Gastrocnemius medialis (tissue), 4 donors: ENCODE measurements at regions not wholly inside any gene's neighbourhood (a gene's known extent, or its start where the extent isn't known, plus 50 kb on each side); places are given as distances from the start of the nearest gene placed in this dataset.
A peak's percentile ranks its signal among the peaks of the same experiment; 100 is the strongest.

ENCODE experiments used
- ATAC-seq, 2 donors: fragments of 150-250 bp; one replicate each; pipeline ENCODE4 v1.9.1; 2016
- DNase-seq, 2 donors: peaks; one replicate each; pipeline ENCODE4 v3.0.0-alpha.2; 2019
- H3K27ac ChIP-seq, 4 donors: fragments of 200-600 bp; sonication (generic); 1 replicate in 1 of 4; 2 replicates in 3 of 4; pipeline ENCODE4 v1.5.1; 2016 to 2018; ENCODE audit warnings: mild to moderate bottlenecking in 2 of 4, moderate library complexity in 1 of 4
- H3K27me3 ChIP-seq, 3 donors: fragments of 200-600 bp; sonication (generic) in 2 of 3; 1 replicate in 1 of 3; 2 replicates in 2 of 3; pipeline versions ENCODE4 v1.5.1 to v1.6.0; 2016 to 2019; ENCODE audit warnings: mild to moderate bottlenecking in 1 of 3, moderate library complexity in 1 of 3
- H3K36me3 ChIP-seq, 2 donors: fragments of 200-600 bp; sonication (generic) in 1 of 2; one replicate each; pipeline ENCODE4 v1.5.1; 2017 to 2018
- H3K4me1 ChIP-seq, 2 donors: fragments of 200-600 bp; sonication (generic) in 1 of 2; one replicate each; pipeline ENCODE4 v1.5.1; 2016 to 2017; ENCODE audit warnings: mild to moderate bottlenecking in 2 of 2
- H3K4me3 ChIP-seq, 4 donors: fragments of 200-600 bp; sonication (generic) in 3 of 4; 1 replicate in 1 of 4; 2 replicates in 3 of 4; pipeline ENCODE4 v1.5.1; 2016 to 2019; ENCODE audit warnings: mild to moderate bottlenecking in 2 of 4
- H3K9me3 ChIP-seq, 3 donors: fragments of 200-600 bp; sonication (generic) in 2 of 3; 1 replicate in 1 of 3; 2 replicates in 2 of 3; pipeline ENCODE4 v1.5.1; 2016 to 2019
- CTCF ChIP-seq, 5 experiments: fragments of 450-650 bp in 3 of 5; fragments of 200-600 bp in 2 of 5; sonication (generic) in 2 of 5; IDR thresholded peaks in 4 of 5; conservative IDR thresholded peaks in 1 of 5; 1 replicate in 4 of 5; 2 replicates in 1 of 5; pipeline ENCODE4 v1.5.1; 2016 to 2019; ENCODE audit warnings: antibody characterized with exemption in 5 of 5, mild to moderate bottlenecking in 3 of 5, moderate library complexity in 3 of 5
- POLR2A ChIP-seq, 2 donors: fragments of 450-650 bp; IDR thresholded peaks; one replicate each; pipeline ENCODE4 v1.6.1; 2017; ENCODE audit warnings: antibody characterized with exemption in 2 of 2, mild to moderate bottlenecking in 2 of 2, moderate library complexity in 2 of 2
- in situ Hi-C, 4 donors: fragments of 200-750 bp; cut with MboI; loops; one replicate each; pipeline versions ENCODE4 v1.15.0 to v1.8.0; 2017; ENCODE audit warnings: low sequenced_read_pairs in 4 of 4
- intact Hi-C: fragments of 100-400 bp; cut with DNase I; formaldehyde crosslinking; loops from one replicate; pipeline ENCODE4 v1.15.1; 2023; ENCODE audit warnings: low total_unique reads

- DNase-seq (no peak), ATAC-seq (no peak)
- Histone ChIP-seq H3K36me3 (no peaks in the 10 kb centered on the region), H3K27me3 (no peaks in the 10 kb centered on the region), H3K9me3 (no peaks in the 10 kb centered on the region), H3K4me3 (no peak overlapping the region), H3K27ac (no peak overlapping the region), H3K4me1 (peaks cover 12 to 15% of the 10 kb centered on the region in 2 donors)
- in situ Hi-C loops (no loop called here), intact Hi-C loops (no loop called here)
- TF ChIP-seq CTCF (IDR thresholded peaks at IDR 0.05 in 4 of 5, conservative IDR thresholded peaks at IDR 0.05 in 1 of 5): no peak
- no peak for TF ChIP-seq POLR2A (IDR thresholded peaks at IDR 0.05)
These were observed 871.0 kb downstream of the OTOL1 start for GRCh38 chr3:162367429-162368260.

GRCh38 chr3:162368417-162368816 is 871.8 kb downstream of the OTOL1 start:
- Histone ChIP-seq H3K36me3 (no peaks in the 10 kb centered on the region), H3K4me3 (no peak overlapping the region), H3K27ac (no peak overlapping the region), H3K4me1 (peaks cover 12 to 15% of the 10 kb centered on the region in 2 donors), H3K9me3 (no peaks in the 10 kb centered on the region), H3K27me3 (no peaks in the 10 kb centered on the region)
- no peak for ATAC-seq
- in situ Hi-C loops (no loop called here), intact Hi-C loops (no loop called here)
- DNase-seq: no peak
- TF ChIP-seq POLR2A (IDR thresholded peaks at IDR 0.05): no peak
- TF ChIP-seq CTCF (IDR thresholded peaks at IDR 0.05 in 4 of 5, conservative IDR thresholded peaks at IDR 0.05 in 1 of 5): no peak

GRCh38 chr3:162369306-162369705 is 872.7 kb downstream of the OTOL1 start:
- H3K4me1 ChIP-seq: peaks cover 12 to 15% of the 10 kb centered on the region in 2 donors
- in situ Hi-C loops: no loop called here
- H3K36me3 ChIP-seq: no peaks in the 10 kb centered on the region
- no peaks in the 10 kb centered on the region for H3K9me3 ChIP-seq
- intact Hi-C loops: no loop called here
- TF ChIP-seq POLR2A (IDR thresholded peaks at IDR 0.05) (no peak), CTCF (IDR thresholded peaks at IDR 0.05 in 4 of 5, conservative IDR thresholded peaks at IDR 0.05 in 1 of 5) (no peak)
- H3K27me3 ChIP-seq: no peaks in the 10 kb centered on the region
- no peak overlapping the region for H3K27ac ChIP-seq
- DNase-seq (no peak), ATAC-seq (no peak)
- no peak overlapping the region for H3K4me3 ChIP-seq

- H3K27me3 ChIP-seq: no peaks in the 10 kb centered on the region
- no peaks in the 10 kb centered on the region for H3K36me3 ChIP-seq
- in situ Hi-C loops: no loop called here
- H3K4me3 ChIP-seq: no peak overlapping the region
- DNase-seq: peak in 1 of 2 donors; percentile 28
- intact Hi-C loops: no loop called here
- H3K4me1 ChIP-seq: peaks cover 12 to 15% of the 10 kb centered on the region in 2 donors
- TF ChIP-seq POLR2A (IDR thresholded peaks at IDR 0.05) (no peak), CTCF (IDR thresholded peaks at IDR 0.05 in 4 of 5, conservative IDR thresholded peaks at IDR 0.05 in 1 of 5) (no peak)
- no peak overlapping the region for H3K27ac ChIP-seq
- no peaks in the 10 kb centered on the region for H3K9me3 ChIP-seq
- peak; percentile 76 to 82 for ATAC-seq
These were observed 873.5 kb downstream of the OTOL1 start for GRCh38 chr3:162370141-162370540.
